HG03060 (cell line): ENCODE measurements at regions not wholly inside any gene's neighbourhood (a gene's known extent, or its start where the extent isn't known, plus 50 kb on each side); places are given as distances from the start of the nearest gene placed in this dataset.

Source experiments
- ATAC-seq: cut with Tn5 transposase; IDR thresholded peaks from one replicate; pipeline ENCODE4 v1.9.1; 2021; ENCODE audit warnings: low read depth, moderate number of reproducible peaks; ENCODE audit not compliant: unreplicated experiment

- ATAC-seq = no peak
These were observed 272.6 kb upstream of the IGF1R start for GRCh38 chr15:98375513-98376340.

GRCh38 chr15:98380721-98381120, 267.6 kb upstream of the IGF1R start:
- ATAC-seq = no peak

- no peak for ATAC-seq
These were observed 266.9 kb upstream of the IGF1R start for GRCh38 chr15:98381446-98381845.

- no peak for ATAC-seq
These were observed 266.2 kb upstream of the IGF1R start for GRCh38 chr15:98382139-98382538.

- ATAC-seq = no peak
These were observed 264.8 kb upstream of the IGF1R start for GRCh38 chr15:98383571-98383970.

- ATAC-seq = no peak
These were observed 263.9 kb upstream of the IGF1R start for GRCh38 chr15:98384328-98385029.

GRCh38 chr15:98385752-98386381, 262.5 kb upstream of the IGF1R start:
- no peak for ATAC-seq

GRCh38 chr15:98386561-98386960, 261.8 kb upstream of the IGF1R start:
- ATAC-seq = no peak

- no peak for ATAC-seq
These were observed 260.5 kb upstream of the IGF1R start for GRCh38 chr15:98387866-98388265.

GRCh38 chr15:98390946-98391530, 257.3 kb upstream of the IGF1R start:
- ATAC-seq = no peak

- ATAC-seq = no peak
These were observed 256.8 kb upstream of the IGF1R start for GRCh38 chr15:98391568-98391967.

GRCh38 chr15:98393471-98393870, 254.9 kb upstream of the IGF1R start:
- no peak for ATAC-seq

GRCh38 chr15:98394546-98394945, 253.8 kb upstream of the IGF1R start:
- ATAC-seq = no peak

- no peak for ATAC-seq
These were observed 252.2 kb upstream of the IGF1R start for GRCh38 chr15:98395974-98396610.

- ATAC-seq = no peak
These were observed 250.9 kb upstream of the IGF1R start for GRCh38 chr15:98397419-98397818.

- no peak for ATAC-seq
These were observed 250.3 kb upstream of the IGF1R start for GRCh38 chr15:98398056-98398455.

GRCh38 chr15:98398886-98399285, 249.5 kb upstream of the IGF1R start:
- ATAC-seq = no peak

- no peak for ATAC-seq
These were observed 248.2 kb upstream of the IGF1R start for GRCh38 chr15:98400120-98400519.

- no peak for ATAC-seq
These were observed 247.3 kb upstream of the IGF1R start for GRCh38 chr15:98401029-98401428.

GRCh38 chr15:98402486-98402885, 245.9 kb upstream of the IGF1R start:
- ATAC-seq = no peak

- no peak for ATAC-seq
These were observed 245.2 kb upstream of the IGF1R start for GRCh38 chr15:98403169-98403568.
